Fibroblast of skin of right quadriceps (primary cell): ENCODE measurements at regions not wholly inside any gene's neighbourhood (a gene's known extent, or its start where the extent isn't known, plus 50 kb on each side); places are given as distances from the start of the nearest gene placed in this dataset.
"Not testable (repeated sequence)": the region's sequence is repeated elsewhere in the genome, so short reads cannot be mapped to it uniquely, and the experiment has no call there.

Experiments
- DNase-seq: peaks from one replicate; pipeline ENCODE4 v3.0.0-alpha.2; 2013

DNA sequence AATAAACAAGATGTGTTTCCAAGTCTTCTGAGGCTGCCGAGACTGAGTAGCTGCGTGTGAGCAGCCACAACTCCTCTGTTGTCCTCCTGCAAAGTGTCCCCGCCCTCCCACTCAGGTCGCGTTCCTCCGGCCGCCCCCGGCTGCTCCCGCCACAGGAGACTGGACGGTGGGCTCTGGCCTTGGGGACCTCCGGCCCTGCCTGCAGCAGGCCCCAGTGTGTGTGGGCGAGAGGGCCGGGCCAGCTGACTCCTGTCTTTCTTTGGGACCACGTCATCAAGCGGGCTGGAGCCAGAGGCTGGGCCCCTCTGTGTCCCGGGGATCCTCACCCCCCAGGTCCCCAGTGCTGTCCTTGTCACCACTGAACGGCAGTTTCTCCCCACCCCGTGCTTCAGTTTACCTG, 175.3 kb downstream of the NPIPB11 start:
- no peak for DNase-seq

DNA sequence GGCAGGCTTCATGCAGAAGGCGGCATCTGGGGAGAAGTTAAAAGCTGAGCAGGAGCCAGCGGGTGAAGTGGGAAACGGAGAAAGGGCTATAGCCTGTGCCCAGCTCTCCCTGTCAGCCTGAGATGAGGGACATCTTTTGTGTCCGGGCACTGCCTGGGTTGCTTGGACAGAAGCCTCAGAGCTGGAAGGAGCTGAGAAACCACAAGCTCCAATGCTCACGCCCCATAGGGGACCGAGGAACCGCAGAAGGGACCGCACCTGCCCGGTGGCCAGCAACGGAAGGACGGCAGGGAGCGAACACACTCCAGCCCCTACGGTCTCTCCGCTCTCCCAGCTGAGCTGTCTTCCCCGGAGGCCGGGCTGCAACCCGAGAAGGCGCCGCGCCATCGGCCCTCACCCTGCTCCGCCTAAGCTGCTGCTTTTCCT, 175.8 kb downstream of the NPIPB11 start:
- DNase-seq, result no peak

DNA sequence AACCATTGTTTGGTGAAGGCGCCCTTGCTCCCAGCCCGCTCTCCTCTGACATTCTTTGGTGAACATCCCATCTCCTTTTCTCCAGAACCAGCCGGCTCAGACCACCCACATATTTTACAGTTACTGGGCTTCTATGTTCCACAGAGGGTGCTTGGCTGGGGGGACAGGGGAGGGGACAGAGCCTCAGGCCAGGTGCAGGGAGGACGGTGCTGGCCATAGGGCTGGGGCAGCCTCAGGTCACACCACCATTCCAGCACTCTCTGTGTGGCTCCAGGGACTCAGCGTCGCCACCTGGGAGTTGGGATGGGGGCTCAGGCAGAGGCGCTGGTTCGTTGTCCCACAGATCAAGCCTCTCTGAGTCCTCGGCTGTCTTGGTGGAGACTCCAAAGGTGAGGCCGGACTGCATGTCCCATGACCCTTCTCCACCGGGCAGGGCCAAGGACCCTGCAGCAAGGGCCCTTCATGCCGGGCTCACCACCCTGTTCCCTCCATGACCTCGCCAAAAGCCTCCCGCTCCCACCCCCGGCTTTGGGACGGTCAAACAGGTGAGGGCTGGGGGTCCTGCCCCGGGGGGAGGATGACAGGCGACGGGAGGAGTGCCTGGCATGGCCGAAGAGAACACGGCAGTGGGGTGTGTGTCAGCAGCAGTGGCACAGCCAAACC, 176.4 kb downstream of the NPIPB11 start:
- not testable (repeated sequence) for DNase-seq

DNA sequence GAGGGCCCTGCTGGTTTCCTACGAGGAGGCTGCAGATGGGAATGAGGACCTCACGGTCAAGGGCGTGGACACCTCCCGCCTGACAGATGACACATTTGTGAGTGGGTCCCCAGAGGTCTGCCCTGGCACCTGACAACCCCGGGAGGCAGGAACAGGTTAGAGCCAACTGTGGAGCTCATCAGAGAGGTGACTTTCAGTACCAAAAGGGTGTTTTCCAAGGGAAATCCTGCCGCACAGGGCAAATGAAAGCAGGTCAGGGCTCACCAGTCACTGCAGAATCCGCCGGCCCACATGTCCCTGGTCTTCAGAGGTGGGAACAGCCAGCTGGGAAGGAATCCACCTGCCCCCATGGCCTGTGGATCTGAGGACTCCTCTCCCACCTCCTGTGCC, 176.9 kb downstream of the NPIPB11 start:
- not testable (repeated sequence) for DNase-seq

DNA sequence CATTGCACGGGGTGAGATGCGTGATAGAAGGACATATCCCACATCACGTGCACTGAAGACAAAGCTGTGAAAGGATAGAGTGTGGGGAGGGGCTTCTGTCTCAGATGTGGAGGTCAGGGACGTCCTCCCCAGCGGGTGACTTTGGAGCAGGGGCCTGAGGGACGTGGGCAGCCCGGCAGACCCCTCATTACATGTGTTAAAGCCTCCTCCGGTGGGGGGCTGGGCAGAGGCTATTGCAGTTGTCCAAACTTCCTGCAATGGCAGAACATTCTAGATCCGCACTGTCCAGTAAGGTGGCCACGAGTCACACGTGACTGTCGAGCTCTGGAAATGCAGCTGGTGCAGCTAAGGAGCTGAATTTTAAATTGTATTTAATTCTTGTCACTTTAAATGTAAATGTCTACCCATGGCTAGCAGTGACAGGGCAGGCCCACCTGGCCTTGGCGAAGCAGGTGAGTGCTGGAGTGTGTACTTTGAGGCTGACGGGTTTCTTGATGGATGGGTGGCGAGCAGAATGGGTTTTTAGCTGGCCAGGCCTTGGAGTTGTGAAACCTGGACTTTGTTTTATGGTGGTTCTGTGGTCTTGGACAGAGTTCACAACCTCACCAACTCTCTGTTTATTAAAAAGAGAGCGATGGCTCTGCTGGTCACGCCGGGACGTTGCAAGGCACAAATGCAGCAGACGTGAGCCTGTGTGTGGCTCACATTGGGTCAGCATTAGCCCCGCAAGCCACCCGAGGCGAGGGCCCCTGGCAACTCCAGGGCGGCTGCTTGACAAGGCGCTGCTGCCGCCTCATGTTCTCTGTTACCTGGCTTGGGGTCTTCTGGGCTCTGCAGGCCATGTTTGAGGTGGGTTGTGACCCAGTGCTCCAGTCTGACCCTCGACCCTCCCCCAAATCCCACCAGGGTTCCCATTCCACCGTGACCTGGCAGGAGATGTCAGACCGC, 177.6 kb downstream of the NPIPB11 start:
- not testable (repeated sequence) for DNase-seq

DNA sequence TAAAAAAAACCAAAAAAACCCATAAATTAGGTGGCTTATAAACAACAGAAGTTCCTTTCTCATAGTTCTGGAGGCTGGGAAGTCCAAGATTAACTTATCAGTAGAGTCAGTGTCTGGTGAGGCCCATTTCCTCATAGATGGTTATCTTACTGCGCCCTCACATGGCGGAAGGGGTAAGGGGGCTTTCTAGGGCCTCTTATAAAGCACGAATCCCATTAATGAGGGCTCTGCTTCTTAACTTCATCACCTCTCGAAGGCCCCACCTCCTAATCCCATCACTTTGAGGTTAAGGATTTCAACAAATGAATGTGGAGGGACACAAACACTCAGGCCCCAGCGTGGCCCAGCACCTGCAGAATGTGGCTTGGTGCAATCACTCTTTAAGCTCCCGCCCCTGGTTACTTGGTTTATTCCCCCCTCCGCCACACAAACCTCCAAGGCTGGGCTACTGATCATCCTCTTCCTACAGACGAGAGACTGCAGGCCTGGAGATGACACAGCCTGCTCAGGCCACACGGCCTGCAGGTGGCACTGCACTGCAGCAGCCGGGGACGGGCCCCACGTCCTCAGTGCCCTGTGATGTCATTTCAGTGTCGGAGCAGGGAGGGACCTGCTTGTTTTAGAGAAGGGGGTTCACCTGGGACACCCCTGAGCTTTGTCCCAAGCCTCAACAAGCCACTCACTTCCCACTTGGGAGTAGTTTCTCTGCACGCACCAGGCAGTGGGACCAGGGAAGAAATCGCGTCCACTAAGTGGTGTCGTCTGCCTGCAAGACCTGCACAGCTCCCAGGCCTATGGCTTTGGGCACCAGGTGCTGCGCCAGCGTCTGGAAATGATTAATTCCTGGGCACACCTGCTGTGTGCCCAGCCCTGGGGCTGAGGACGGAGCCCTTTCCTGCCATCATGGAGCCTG, 178.5 kb downstream of the NPIPB11 start:
- DNase-seq, result peak; percentile 42

DNA sequence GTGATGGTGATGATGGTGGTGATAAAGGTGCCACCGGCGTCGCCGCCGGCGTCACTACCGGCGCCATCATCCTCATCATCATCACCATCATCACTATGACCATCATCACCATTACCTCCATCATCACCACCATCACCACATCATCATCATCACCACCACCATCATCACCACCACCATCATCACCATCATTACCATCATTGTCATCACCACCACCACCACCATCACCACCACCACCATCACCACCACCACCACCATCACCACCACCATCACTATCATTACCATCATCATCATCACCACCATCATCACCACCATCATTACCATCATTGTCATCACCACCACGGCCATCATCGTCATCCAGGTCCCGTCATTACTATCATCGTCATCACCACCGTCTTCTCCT, 179.7 kb downstream of the NPIPB11 start:
- DNase-seq, result no peak

DNA sequence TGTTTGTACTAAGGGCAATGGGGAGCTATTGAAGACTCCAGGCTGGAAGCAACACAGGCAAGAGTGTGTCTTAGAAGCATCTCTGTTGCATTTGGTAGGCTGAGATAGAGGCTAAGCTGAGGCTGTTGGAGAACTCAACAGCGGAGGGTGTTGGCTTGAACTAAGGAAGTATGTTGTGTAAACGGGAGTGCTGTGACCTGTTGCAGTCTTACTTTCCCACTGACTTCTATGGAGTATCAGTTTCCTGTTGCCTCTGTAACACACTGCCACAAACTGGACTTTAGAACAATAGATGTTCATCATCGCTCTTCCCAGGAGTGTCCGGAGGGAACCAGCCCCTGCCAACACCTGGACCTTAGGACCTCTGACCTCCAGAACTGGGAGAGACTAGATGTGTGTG, 181.8 kb downstream of the NPIPB11 start:
- not testable (repeated sequence) for DNase-seq

DNA sequence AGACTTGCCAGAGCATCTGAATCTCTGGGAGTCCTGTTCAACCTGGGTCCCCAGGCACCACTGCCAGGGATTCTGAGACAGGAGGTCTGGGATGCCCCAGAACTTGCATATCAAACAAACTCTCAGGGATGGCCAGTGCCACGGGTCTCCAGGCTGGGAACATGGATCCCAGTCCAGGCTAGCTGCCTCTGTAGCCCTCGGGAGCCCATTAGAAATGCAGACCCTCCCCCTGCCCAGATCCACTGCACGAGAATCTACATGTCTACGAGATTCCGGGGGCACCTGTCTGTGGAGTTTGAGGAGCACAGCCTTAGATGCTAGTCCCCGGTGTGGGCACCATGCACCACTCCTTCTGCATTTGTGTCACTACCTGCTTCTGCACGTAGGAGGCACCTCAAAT, 183.9 kb downstream of the NPIPB11 start:
- DNase-seq, result not testable (repeated sequence)

DNA sequence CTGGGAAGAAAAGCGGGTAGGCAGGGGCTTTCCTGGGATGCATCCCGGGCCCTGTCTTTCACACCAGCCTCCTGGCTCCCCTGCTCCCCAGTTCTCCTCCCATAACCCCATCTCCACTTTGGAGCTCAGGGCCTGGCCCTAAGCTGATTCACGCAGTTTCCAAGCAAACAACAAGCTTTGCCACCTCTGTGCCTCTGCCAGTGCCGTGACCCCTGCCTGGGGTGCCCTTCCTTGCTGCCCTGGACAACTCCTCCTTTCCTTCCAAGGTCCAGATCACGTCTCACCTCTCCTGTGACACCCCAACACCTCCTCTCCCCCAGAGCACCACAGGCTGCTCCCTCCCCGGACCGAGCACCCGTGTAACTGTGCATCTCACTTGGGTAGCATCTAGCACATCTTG, 184.5 kb downstream of the NPIPB11 start:
- DNase-seq, result not testable (repeated sequence)

DNA sequence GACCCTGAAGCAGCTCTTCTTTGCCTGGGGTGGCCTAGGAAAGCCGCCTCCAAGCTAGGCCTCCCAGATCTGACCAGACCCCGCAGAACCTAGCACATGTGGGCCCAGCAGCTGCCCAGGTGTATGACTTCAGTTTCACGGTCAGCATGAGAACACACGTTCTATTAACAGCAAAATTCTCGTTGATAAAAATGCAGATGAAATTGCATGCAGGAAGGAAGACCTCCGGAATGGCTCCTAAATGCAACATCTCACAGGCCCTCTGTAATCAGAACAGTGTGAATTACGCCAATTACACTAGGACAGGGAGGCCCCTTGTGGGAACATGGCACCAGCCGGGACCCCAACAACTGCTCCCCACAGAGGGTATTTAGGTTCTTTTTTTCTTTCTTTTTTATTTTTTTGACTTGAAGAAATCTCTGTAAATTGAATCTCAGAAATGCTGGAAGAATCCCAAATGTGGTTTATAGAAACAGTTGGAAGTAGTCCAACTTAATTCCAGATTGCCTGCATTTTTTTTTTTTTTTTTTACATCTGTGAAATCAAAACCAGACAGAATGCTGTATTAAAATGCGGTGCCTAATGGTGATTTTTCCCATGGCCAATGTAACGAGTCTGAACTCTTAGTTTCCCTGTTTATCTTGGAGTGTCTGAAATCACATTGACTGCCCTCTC, 185.1 kb downstream of the NPIPB11 start:
- DNase-seq, result peak; percentile 89

DNA sequence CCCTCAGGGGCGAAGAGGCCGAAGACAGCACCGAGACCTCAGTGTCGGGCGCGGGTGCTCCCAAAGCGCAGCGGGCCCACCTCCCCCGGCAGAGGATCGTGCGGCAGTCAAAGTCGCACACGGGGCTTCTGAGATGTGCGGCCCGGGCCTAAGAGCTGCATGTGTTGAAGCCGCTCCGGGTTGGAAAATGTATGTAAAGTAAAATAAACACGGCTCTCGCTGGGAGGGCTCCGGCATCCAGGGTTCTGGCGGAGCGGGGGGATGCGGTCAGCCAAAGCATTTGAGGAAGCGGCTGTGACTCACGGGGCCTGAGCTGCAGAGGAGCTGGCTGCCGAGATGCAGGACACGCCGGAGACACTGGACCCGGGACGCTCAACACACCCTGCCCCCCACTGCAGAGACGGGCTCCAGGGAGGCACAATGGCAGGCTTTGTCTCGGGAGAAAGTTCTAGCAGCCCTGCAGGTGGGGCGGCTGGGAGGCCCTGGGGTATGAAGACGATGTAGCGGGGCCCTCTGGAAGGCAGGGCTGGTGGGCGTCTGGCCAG, 185.8 kb downstream of the NPIPB11 start:
- DNase-seq, result peak; percentile 95

DNA sequence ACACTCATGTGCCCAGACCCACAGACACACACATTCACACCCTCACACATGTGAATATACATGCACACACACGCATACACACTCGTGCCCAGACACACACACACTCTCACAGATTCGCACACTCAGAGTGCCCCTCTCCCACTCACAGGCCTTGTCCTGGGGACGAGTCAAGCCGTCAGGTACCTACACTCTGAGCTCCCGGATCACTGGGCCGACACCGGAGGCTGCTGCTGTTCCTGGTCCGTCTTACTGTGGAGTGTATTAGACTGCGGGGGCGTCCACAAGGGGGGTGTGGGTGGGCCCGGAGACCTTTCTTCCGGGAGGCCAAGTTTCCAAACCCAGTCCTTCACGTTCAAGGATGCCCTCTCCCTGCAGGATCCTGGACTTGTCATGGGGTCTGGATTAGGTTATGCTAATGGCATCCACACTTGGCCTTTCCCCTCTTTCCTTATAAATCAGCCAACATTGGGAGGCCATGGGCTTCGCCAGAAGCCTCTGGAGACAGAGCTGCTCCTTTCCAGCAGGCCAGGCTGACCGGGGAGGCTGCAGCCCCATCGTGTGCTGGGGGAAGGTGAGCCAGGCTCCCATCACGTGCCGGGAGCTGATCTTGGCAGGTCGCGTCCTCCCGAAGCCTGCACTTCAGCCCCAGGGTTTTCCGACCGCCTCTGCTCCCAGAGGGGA, 186.4 kb downstream of the NPIPB11 start:
- not testable (repeated sequence) for DNase-seq

DNA sequence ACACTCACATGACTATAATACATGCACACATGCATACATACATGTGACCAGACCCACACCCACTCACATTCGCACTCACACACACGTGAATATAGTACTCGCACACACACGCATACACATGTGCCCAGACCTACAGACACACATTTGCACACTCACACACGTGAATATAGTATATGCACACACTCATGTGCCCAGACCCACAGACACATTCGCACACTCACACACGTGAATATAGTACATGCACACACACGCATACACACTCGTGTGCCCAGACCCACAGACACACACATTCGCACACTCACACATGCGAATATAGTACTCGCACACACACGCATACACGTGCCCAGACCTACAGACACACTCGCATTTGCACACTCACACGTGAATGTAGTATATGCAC, 186.9 kb downstream of the NPIPB11 start:
- DNase-seq, result not testable (repeated sequence)

DNA sequence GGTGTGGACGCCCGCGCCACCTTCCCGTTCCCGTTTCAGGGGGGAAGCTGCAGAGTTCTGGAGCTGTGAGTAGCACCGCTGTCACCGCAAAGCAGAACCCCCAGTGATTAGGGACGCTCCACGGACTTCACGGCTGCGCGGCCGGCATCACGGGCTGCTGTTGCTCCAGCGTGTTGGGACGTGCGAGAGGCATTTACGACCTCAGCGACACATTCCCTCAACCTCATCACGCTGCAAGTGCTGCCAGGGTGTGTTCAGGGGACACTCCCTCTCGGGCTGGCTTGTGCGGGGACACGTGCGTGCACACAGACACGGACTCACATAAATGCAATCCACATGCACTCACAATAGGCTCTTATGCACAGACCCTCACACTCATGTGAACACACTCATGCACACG, 187.9 kb downstream of the NPIPB11 start:
- DNase-seq, result not testable (repeated sequence)

DNA sequence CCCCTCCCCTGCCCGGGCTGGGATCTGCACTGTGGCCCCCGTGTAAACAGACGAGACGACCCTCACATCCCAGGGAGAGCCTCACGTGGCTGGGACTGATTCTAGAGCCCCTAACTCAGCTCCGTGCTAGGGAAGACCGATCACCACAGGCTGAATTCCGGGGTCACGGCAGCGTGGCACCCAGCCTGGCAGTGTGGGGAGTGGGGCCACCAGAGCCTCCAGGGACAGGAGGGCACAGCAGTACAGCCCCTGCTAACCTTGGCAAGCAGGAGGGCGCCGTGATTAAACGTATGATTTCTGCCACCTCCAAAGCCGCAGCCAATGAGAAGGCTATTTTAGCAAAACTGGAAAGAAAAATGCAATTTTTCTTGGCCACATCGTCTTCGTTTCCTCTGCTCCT, 188.3 kb downstream of the NPIPB11 start:
- not testable (repeated sequence) for DNase-seq

DNA sequence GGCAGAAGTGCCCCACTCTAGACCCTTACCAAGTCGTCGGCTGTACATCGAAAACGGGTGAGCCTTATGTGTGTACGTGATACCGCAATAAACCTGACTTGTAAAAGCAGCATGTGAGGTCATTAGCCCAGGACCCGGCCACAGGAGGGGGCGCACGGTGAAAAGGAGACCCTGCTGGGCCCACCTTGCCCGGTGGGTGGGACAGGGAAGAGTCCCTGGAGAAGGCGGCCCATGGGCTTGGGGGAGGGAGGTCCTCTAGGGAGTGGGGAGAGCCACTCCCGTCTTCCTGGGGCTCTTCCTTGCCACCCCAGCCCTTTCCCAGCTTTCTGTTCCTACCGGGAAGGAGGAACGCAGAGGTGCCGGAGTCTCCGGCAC, 188.8 kb downstream of the NPIPB11 start:
- DNase-seq, result not testable (repeated sequence)

DNA sequence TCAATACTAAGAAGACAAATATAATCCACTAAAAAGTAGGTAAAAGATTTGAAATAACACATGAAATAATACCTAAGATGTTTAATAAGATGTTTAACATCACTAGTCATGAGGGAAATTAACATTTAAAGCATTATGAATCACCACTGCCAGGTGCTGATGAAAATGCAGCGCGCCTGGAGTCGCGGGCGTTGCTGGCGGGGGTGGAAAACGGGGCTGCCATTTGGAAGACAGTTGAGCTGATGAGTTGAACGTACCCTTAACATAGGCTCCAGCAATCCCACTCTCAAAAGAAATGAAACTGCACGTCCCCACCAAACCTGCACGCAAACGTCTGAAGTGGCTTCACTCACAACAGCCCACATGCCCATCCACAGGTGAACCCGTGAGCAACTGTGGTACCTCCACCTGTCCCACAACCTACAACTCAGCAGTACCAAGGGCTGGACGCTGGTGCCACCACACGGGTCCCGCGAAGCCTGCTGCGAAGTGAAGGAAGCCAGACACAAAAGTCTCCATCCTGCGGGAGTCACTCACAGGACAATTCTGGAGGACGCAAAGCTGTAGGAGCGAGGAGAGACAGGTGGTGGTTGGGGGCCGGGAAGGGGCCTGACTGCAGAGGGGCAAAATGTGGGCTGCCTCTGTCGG, 189.3 kb downstream of the NPIPB11 start:
- DNase-seq, result not testable (repeated sequence)

DNA sequence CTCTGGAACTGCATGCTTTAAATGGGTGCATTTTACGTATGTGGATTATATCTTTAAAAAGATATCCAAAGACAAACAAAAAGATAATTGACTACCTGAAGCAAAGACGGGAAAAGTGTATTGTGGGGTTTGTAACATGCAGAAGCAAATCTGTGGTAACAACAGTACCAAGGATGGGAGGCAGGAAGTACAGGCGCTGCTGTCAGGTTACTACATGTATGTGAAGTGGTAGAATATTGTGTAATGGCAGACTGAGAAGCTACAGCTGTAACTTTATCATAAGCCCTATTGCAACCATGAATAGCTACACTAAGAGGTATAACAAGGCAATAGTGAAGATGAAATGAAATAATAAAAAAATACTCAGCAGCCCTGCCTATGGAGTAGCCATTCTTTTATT, 192.7 kb downstream of the NPIPB11 start:
- DNase-seq, result not testable (repeated sequence)

DNA sequence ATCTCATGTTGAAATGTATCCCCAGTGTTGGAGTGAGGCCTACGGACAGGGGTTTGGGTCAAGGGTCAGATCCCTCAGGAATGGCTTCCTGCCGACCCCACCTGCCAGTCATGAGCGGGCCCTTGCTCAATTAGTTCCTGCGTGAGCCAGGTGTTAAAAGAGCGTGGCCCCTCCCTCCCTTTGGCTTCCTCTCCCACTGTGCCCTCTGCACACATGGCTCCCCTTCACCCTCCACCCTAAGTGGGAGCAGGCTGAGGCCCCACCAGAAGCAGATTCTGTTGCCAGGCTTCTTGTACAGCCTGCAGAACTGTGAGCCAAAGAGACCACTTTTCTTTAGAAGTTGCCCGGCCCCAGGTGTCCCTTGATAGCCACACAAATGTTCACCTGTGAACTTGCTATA, 193.3 kb downstream of the NPIPB11 start:
- not testable (repeated sequence) for DNase-seq
